ENCODE measurements at regions not wholly inside any gene's neighbourhood (a gene's known extent, or its start where the extent isn't known, plus 50 kb on each side); places are given as distances from the start of the nearest gene placed in this dataset.

DNA sequence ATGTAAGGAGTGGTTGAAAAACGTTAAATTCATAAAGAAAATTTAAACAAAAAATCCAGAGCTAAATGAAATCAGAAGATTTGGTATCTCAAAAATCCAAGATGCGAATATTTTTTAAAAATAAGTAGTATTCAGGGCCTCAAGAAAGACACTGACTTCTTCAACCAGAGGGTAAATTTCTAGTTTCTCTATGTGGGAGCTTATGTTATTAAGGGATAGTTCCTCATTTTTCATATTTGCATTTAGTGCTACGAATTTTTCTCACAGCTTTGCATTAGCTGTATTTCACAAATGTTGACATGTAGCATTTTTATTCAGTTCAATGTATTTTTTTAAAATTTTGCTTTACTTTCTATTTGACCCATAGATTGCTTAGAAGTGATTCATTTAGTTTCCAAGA is 454.7 kb downstream of the CBLN2 start:
- TF ChIP-seq, protein P1, sequence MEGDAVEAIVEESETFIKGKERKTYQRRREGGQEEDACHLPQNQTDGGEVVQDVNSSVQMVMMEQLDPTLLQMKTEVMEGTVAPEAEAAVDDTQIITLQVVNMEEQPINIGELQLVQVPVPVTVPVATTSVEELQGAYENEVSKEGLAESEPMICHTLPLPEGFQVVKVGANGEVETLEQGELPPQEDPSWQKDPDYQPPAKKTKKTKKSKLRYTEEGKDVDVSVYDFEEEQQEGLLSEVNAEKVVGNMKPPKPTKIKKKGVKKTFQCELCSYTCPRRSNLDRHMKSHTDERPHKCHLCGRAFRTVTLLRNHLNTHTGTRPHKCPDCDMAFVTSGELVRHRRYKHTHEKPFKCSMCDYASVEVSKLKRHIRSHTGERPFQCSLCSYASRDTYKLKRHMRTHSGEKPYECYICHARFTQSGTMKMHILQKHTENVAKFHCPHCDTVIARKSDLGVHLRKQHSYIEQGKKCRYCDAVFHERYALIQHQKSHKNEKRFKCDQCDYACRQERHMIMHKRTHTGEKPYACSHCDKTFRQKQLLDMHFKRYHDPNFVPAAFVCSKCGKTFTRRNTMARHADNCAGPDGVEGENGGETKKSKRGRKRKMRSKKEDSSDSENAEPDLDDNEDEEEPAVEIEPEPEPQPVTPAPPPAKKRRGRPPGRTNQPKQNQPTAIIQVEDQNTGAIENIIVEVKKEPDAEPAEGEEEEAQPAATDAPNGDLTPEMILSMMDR (IDR thresholded peaks at IDR 0.05; ENCODE audit: low read length): no peak
- TF ChIP-seq EZH2 (optimal IDR thresholded peaks at IDR 0.05; ENCODE audit: low read depth, low read length): no peak
